GM12892 (cell line): ENCODE measurements at regions not wholly inside any gene's neighbourhood (a gene's known extent, or its start where the extent isn't known, plus 50 kb on each side); places are given as distances from the start of the nearest gene placed in this dataset.

Source experiments
- POLR2A ChIP-seq: IDR thresholded peaks from 2 replicates; pipeline ENCODE4 v1.6.1; 2011; ENCODE audit warnings: low read depth, low read length, control low read depth
- POLR2AphosphoS5 ChIP-seq: IDR thresholded peaks from 2 replicates; pipeline ENCODE4 v1.6.1; 2011; ENCODE audit warnings: low read depth, low read length, control low read depth
- TAF1 ChIP-seq: IDR thresholded peaks from 2 replicates; pipeline ENCODE4 v1.6.1; 2011; ENCODE audit warnings: low read depth, mild to moderate bottlenecking, control low read depth, low read length, borderline replicate concordance

DNA sequence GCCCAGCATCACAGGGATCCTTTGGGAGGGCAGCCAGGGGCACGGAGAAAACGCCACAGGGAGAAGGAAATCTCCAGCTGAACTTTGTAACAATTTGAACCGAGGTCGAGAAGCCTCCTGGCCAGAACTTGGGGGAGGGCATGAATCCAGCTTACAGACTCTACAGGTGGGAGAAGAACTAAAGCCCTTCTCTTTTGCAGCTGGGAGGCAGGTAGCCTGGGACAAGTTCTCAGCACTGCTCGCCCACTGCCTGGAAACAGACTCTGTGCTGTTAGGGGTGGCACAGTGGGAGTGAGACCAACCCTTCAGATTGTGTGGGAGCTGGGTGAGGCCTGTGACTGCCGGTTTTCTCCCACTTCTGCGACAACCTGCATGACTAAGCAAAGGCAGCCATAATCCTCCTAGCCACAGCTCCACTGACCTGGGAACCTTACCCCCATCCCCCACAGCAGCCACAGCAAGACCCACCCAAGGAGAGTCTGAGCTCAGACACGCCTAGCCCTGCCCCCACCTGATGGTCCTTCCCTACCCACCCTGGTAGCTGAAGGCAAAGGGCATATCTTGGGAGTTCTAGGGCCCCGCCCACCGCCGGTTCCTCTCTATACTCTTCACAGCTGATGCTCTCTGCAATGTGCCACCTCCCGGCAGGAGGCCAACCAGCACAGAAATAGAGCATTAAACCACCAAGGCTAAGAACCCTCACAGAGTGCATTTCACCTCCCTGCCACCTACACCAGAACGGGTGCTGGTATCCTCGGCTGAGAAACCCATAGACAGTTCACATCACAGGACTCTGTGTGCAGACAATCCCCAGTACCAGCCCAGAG, 136.0 kb upstream of the SIX2 start:
- TF ChIP-seq POLR2A (no peak), TAF1 (no peak), POLR2AphosphoS5 (no peak)
